ENCODE measurements at regions not wholly inside any gene's neighbourhood (a gene's known extent, or its start where the extent isn't known, plus 50 kb on each side); places are given as distances from the start of the nearest gene placed in this dataset.

GRCh38 chr5:148719605-148720004, 65.3 kb upstream of the HTR4 start:
- intact Hi-C loops (cut with DNase I): no loop called here
- no peaks in the 10 kb centered on the region for H3K27me3 ChIP-seq
- no peak for ATAC-seq
- H3K4me3 ChIP-seq: no peak overlapping the region
- H3K4me1 ChIP-seq: no peaks in the 10 kb centered on the region
- DNase-seq: no peak
- H3K9me3 ChIP-seq: no peaks in the 10 kb centered on the region
- TF ChIP-seq CTCF (IDR thresholded peaks at IDR 0.05): no peak
- H3K27ac ChIP-seq: no peak overlapping the region
- H3K36me3 ChIP-seq: no peaks in the 10 kb centered on the region

GRCh38 chr5:148720257-148720656, 65.9 kb upstream of the HTR4 start:
- Histone ChIP-seq H3K4me3 (no peak overlapping the region), H3K27ac (no peak overlapping the region), H3K9me3 (no peaks in the 10 kb centered on the region), H3K36me3 (no peaks in the 10 kb centered on the region), H3K27me3 (no peaks in the 10 kb centered on the region), H3K4me1 (no peaks in the 10 kb centered on the region)
- no peak for TF ChIP-seq CTCF (IDR thresholded peaks at IDR 0.05)
- ATAC-seq (no peak), DNase-seq (no peak)
- intact Hi-C loops (cut with DNase I): no loop called here

GRCh38 chr5:148723143-148723542, 68.8 kb upstream of the HTR4 start:
- TF ChIP-seq CTCF (IDR thresholded peaks at IDR 0.05): no peak
- H3K9me3 ChIP-seq: no peaks in the 10 kb centered on the region
- H3K27ac ChIP-seq: no peak overlapping the region
- no peak overlapping the region for H3K4me3 ChIP-seq
- H3K27me3 ChIP-seq: no peaks in the 10 kb centered on the region
- DNase-seq (no peak), ATAC-seq (no peak)
- intact Hi-C loops (cut with DNase I): no loop called here
- no peaks in the 10 kb centered on the region for H3K4me1 ChIP-seq
- H3K36me3 ChIP-seq: no peaks in the 10 kb centered on the region

- TF ChIP-seq CTCF (IDR thresholded peaks at IDR 0.05): no peak
- no peaks in the 10 kb centered on the region for H3K36me3 ChIP-seq
- no peaks in the 10 kb centered on the region for H3K4me1 ChIP-seq
- H3K9me3 ChIP-seq: no peaks in the 10 kb centered on the region
- intact Hi-C loops (cut with DNase I): no loop called here
- DNase-seq (no peak), ATAC-seq (no peak)
- no peak overlapping the region for H3K4me3 ChIP-seq
- H3K27ac ChIP-seq: no peak overlapping the region
- no peaks in the 10 kb centered on the region for H3K27me3 ChIP-seq
These were observed 71.3 kb upstream of the HTR4 start for GRCh38 chr5:148725675-148726074.

- no peak for TF ChIP-seq CTCF (IDR thresholded peaks at IDR 0.05)
- no peak overlapping the region for H3K27ac ChIP-seq
- intact Hi-C loops (cut with DNase I): no loop called here
These were observed 74.9 kb upstream of the HTR4 start for GRCh38 chr5:148729182-148729581.

More at GRCh38 chr5:148729182-148729581, 74.9 kb upstream of the HTR4 start:
- ATAC-seq (no peak), DNase-seq (no peak)
- Histone ChIP-seq H3K27me3 (no peaks in the 10 kb centered on the region), H3K4me1 (peaks cover 0 to 10% of the 10 kb centered on the region in 2 donors), H3K36me3 (no peaks in the 10 kb centered on the region), H3K4me3 (no peak overlapping the region), H3K9me3 (no peaks in the 10 kb centered on the region)
